ENCODE measurements at regions not wholly inside any gene's neighbourhood (a gene's known extent, or its start where the extent isn't known, plus 50 kb on each side); places are given as distances from the start of the nearest gene placed in this dataset.

DNA sequence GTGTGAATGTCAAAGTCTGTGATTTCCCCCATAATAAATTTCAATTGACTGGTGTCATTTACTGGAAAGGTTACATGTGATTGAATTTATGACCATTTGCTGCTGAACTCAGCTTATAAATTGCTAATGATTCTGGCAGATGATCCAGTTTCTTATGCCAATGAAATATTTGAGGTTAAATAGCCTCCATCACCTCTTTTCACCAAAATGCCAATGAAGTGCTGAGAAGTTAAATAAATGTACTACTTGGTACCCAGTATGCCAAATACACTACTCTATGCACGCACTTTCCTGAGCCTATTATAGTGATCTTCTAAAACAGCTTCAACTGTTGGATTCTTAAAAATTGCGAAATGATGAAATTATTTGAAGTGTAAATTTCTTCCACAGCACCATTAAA lies 741.4 kb downstream of the PLA2G4A start:
- H2BK120ac ChIP-seq (ENCODE audit: insufficient read depth, low read length, poor library complexity), result no peak overlapping the region

DNA sequence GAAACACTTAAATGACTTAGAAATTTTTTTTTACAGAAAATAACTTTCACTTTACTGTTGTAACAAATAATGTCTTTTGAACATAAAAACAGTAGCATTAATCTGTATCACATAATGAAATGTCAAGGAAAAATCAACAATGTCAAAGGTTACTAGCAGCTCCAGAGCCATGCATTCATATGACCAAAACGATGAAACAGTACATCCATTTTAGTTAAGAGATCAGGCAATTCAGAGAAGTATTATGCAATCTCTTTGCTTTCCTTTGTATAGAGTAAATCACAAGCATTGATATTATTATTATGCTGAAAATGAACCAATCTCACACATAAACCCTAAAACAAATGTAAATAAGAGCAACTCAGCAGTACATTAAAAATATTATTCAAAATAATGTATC lies 748.9 kb downstream of the PLA2G4A start:
- Histone ChIP-seq H3K4me1 (ENCODE audit: control insufficient read depth in 1 of 2, insufficient read depth in 2 of 2, low read length in 2 of 2) (no peaks in the 10 kb centered on the region), H4K12ac (ENCODE audit: low read depth, low read length) (no peak overlapping the region), H3K18ac (ENCODE audit: low read length) (no peak overlapping the region), H3K4ac (ENCODE audit: low read depth, low read length) (no peak overlapping the region), H2BK5ac (ENCODE audit: low read depth, low read length, poor library complexity) (no peak overlapping the region), H2AFZ (ENCODE audit: insufficient read depth, low read length, poor library complexity) (no peak overlapping the region), H4K8ac (ENCODE audit: low read depth, low read length) (no peak overlapping the region), H3K79me1 (ENCODE audit: low read length) (no peaks in the 10 kb centered on the region), H3K4me3 (ENCODE audit: low read depth, low read length) (no peak overlapping the region), H3K14ac (ENCODE audit: low read length) (no peak overlapping the region), H4K91ac (ENCODE audit: low read depth, low read length) (no peak overlapping the region), H2BK120ac (ENCODE audit: insufficient read depth, low read length, poor library complexity) (no peak overlapping the region), H3K4me2 (ENCODE audit: low read length) (no peak overlapping the region), H2BK12ac (ENCODE audit: low read length) (no peak overlapping the region), H3K79me2 (ENCODE audit: control insufficient read depth, insufficient read depth, low read length, poor library complexity) (no peaks in the 10 kb centered on the region), H3K36me3 (ENCODE audit: control insufficient read depth in 1 of 2, insufficient read depth in 2 of 2, low read length in 2 of 2) (no peaks in the 10 kb centered on the region), H2AK5ac (ENCODE audit: low read length) (no peak overlapping the region), H3K9ac (ENCODE audit: low read length) (no peak overlapping the region), H3K23ac (ENCODE audit: low read length) (no peak overlapping the region), H3K27ac (ENCODE audit: low read depth, low read length) (no peak overlapping the region), H3K27me3 (ENCODE audit: insufficient read depth, low read length) (no peaks in the 10 kb centered on the region), H3K9me3 (ENCODE audit: insufficient read depth, low read depth, low read length) (no peaks in the 10 kb centered on the region)
- no CpG with 5 or more reads among the region's 1 CpG for WGBS (ENCODE audit: extremely low coverage, insufficient coverage, insufficient read length)
- no peak for DNase-seq

More for the DNA sequence above, 741.4 kb downstream of the PLA2G4A start:
- Histone ChIP-seq H4K8ac (ENCODE audit: low read depth, low read length) (no peak overlapping the region), H4K91ac (ENCODE audit: low read depth, low read length) (no peak overlapping the region), H3K79me2 (ENCODE audit: control insufficient read depth, insufficient read depth, low read length, poor library complexity) (no peaks in the 10 kb centered on the region), H3K9ac (ENCODE audit: low read length) (no peak overlapping the region), H3K27ac (ENCODE audit: low read depth, low read length) (no peak overlapping the region), H3K79me1 (ENCODE audit: low read length) (no peaks in the 10 kb centered on the region), H3K4me1 (ENCODE audit: control insufficient read depth in 1 of 2, insufficient read depth in 2 of 2, low read length in 2 of 2) (no peaks in the 10 kb centered on the region), H3K4me2 (ENCODE audit: low read length) (no peak overlapping the region), H2AK5ac (ENCODE audit: low read length) (no peak overlapping the region), H3K18ac (ENCODE audit: low read length) (no peak overlapping the region), H3K14ac (ENCODE audit: low read length) (no peak overlapping the region), H3K9me3 (ENCODE audit: insufficient read depth, low read depth, low read length) (no peaks in the 10 kb centered on the region), H3K27me3 (ENCODE audit: insufficient read depth, low read length) (no peaks in the 10 kb centered on the region), H3K36me3 (ENCODE audit: control insufficient read depth in 1 of 2, insufficient read depth in 2 of 2, low read length in 2 of 2) (no peaks in the 10 kb centered on the region), H3K4me3 (ENCODE audit: low read depth, low read length) (no peak overlapping the region), H3K4ac (ENCODE audit: low read depth, low read length) (no peak overlapping the region), H2BK5ac (ENCODE audit: low read depth, low read length, poor library complexity) (no peak overlapping the region), H2AFZ (ENCODE audit: insufficient read depth, low read length, poor library complexity) (no peak overlapping the region), H4K12ac (ENCODE audit: low read depth, low read length) (no peak overlapping the region), H3K23ac (ENCODE audit: low read length) (no peak overlapping the region), H2BK12ac (ENCODE audit: low read length) (no peak overlapping the region)
- WGBS (ENCODE audit: extremely low coverage, insufficient coverage, insufficient read length), result no CpG with 5 or more reads among the region's 2 CpGs
- DNase-seq, result no peak

DNA sequence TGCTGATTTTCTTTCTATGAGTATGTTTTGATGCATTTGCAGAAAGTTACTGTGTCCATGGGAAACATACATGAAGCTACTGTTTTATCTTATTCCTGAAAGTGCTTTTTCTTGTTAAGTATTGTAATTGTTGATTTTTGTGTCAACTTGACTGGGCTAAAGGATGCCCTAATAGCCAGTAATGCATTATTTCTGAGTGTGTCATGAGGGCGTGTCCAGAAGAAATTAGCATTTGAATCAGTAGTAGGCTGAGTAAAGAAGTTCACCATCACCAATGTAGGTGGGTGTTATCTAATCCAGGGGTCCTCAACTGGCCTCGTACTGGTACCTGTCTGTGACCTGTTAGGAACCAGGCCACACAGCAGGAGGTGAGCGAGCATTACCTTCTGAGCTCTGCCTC lies 760.2 kb downstream of the PLA2G4A start:
- Histone ChIP-seq H3K4ac (ENCODE audit: low read depth, low read length) (no peak overlapping the region), H3K4me2 (ENCODE audit: low read length) (no peak overlapping the region), H2BK12ac (ENCODE audit: low read length) (no peak overlapping the region), H3K9me3 (ENCODE audit: insufficient read depth, low read depth, low read length) (no peaks in the 10 kb centered on the region), H4K91ac (ENCODE audit: low read depth, low read length) (no peak overlapping the region), H4K12ac (ENCODE audit: low read depth, low read length) (no peak overlapping the region), H3K79me1 (ENCODE audit: low read length) (no peaks in the 10 kb centered on the region), H3K27ac (ENCODE audit: low read depth, low read length) (no peak overlapping the region), H2AFZ (ENCODE audit: insufficient read depth, low read length, poor library complexity) (no peak overlapping the region), H2BK120ac (ENCODE audit: insufficient read depth, low read length, poor library complexity) (no peak overlapping the region), H3K18ac (ENCODE audit: low read length) (no peak overlapping the region), H3K4me3 (ENCODE audit: low read depth, low read length) (no peak overlapping the region), H3K9ac (ENCODE audit: low read length) (no peak overlapping the region), H3K14ac (ENCODE audit: low read length) (no peak overlapping the region), H3K79me2 (ENCODE audit: control insufficient read depth, insufficient read depth, low read length, poor library complexity) (no peaks in the 10 kb centered on the region), H2BK5ac (ENCODE audit: low read depth, low read length, poor library complexity) (no peak overlapping the region), H4K8ac (ENCODE audit: low read depth, low read length) (no peak overlapping the region), H3K23ac (ENCODE audit: low read length) (no peak overlapping the region), H2AK5ac (ENCODE audit: low read length) (no peak overlapping the region), H3K27me3 (ENCODE audit: insufficient read depth, low read length) (no peaks in the 10 kb centered on the region), H3K36me3 (ENCODE audit: control insufficient read depth in 1 of 2, insufficient read depth in 2 of 2, low read length in 2 of 2) (no peaks in the 10 kb centered on the region), H3K4me1 (ENCODE audit: control insufficient read depth in 1 of 2, insufficient read depth in 2 of 2, low read length in 2 of 2) (no peaks in the 10 kb centered on the region)
- DNase-seq, result no peak
- no CpG with 5 or more reads among the region's 3 CpGs for WGBS (ENCODE audit: extremely low coverage, insufficient coverage, insufficient read length)

DNA sequence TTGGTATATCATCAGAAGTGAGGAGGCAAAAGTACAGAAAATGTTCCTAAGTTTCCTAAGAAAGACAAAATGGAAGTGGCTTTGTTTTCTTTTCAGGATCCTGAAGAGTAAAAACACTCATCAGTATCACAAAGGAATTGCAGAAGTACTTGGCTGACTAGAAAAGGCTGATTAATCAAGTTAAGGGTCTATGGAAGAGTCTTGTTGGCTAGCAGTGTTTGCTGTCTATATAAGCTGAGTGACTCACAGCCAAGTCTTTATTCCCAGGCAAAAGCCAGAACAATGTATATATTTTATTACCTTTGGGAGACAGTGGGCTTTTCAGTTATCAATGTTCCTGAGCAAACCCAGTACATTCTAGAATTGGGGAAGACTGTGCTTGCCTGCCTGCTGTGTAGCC lies 777.0 kb downstream of the PLA2G4A start:
- Histone ChIP-seq H4K91ac (ENCODE audit: low read depth, low read length) (no peak overlapping the region), H3K4me2 (ENCODE audit: low read length) (no peak overlapping the region)
- no peak for DNase-seq

More for the DNA sequence above, 777.0 kb downstream of the PLA2G4A start:
- Histone ChIP-seq H3K4me3 (ENCODE audit: low read depth, low read length) (no peak overlapping the region), H2BK12ac (ENCODE audit: low read length) (no peak overlapping the region), H4K8ac (ENCODE audit: low read depth, low read length) (no peak overlapping the region), H3K18ac (ENCODE audit: low read length) (no peak overlapping the region), H3K36me3 (ENCODE audit: control insufficient read depth in 1 of 2, insufficient read depth in 2 of 2, low read length in 2 of 2) (no peaks in the 10 kb centered on the region), H3K27ac (ENCODE audit: low read depth, low read length) (no peak overlapping the region), H2AFZ (ENCODE audit: insufficient read depth, low read length, poor library complexity) (no peak overlapping the region), H3K23ac (ENCODE audit: low read length) (no peak overlapping the region), H3K14ac (ENCODE audit: low read length) (no peak overlapping the region), H3K9ac (ENCODE audit: low read length) (no peak overlapping the region), H4K12ac (ENCODE audit: low read depth, low read length) (no peak overlapping the region), H3K79me2 (ENCODE audit: control insufficient read depth, insufficient read depth, low read length, poor library complexity) (no peaks in the 10 kb centered on the region), H3K9me3 (ENCODE audit: insufficient read depth, low read depth, low read length) (no peaks in the 10 kb centered on the region), H3K27me3 (ENCODE audit: insufficient read depth, low read length) (no peaks in the 10 kb centered on the region), H2BK120ac (ENCODE audit: insufficient read depth, low read length, poor library complexity) (no peak overlapping the region), H3K4me1 (ENCODE audit: control insufficient read depth in 1 of 2, insufficient read depth in 2 of 2, low read length in 2 of 2) (no peaks in the 10 kb centered on the region), H2AK5ac (ENCODE audit: low read length) (no peak overlapping the region), H3K4ac (ENCODE audit: low read depth, low read length) (no peak overlapping the region), H2BK5ac (ENCODE audit: low read depth, low read length, poor library complexity) (no peak overlapping the region), H3K79me1 (ENCODE audit: low read length) (no peaks in the 10 kb centered on the region)

Measured in trophoblast cell (in vitro differentiated cells and primary cell).